ENCODE measurements at regions not wholly inside any gene's neighbourhood (a gene's known extent, or its start where the extent isn't known, plus 50 kb on each side); places are given as distances from the start of the nearest gene placed in this dataset.

GRCh38 chr7:136027160-136027559, 50.0 kb upstream of the MTPN start:
- TF ChIP-seq, protein P1, sequence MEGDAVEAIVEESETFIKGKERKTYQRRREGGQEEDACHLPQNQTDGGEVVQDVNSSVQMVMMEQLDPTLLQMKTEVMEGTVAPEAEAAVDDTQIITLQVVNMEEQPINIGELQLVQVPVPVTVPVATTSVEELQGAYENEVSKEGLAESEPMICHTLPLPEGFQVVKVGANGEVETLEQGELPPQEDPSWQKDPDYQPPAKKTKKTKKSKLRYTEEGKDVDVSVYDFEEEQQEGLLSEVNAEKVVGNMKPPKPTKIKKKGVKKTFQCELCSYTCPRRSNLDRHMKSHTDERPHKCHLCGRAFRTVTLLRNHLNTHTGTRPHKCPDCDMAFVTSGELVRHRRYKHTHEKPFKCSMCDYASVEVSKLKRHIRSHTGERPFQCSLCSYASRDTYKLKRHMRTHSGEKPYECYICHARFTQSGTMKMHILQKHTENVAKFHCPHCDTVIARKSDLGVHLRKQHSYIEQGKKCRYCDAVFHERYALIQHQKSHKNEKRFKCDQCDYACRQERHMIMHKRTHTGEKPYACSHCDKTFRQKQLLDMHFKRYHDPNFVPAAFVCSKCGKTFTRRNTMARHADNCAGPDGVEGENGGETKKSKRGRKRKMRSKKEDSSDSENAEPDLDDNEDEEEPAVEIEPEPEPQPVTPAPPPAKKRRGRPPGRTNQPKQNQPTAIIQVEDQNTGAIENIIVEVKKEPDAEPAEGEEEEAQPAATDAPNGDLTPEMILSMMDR (IDR thresholded peaks at IDR 0.05; ENCODE audit: insufficient read depth, low read depth, low read length), result no peak
- no peak for TF ChIP-seq EZH2 (IDR thresholded peaks at IDR 0.05; ENCODE audit: insufficient read depth, low read length)
